ENCODE measurements at regions not wholly inside any gene's neighbourhood (a gene's known extent, or its start where the extent isn't known, plus 50 kb on each side); places are given as distances from the start of the nearest gene placed in this dataset.

- DNase-seq (ENCODE audit: low read depth) = no peak
- TF ChIP-seq, protein P1, sequence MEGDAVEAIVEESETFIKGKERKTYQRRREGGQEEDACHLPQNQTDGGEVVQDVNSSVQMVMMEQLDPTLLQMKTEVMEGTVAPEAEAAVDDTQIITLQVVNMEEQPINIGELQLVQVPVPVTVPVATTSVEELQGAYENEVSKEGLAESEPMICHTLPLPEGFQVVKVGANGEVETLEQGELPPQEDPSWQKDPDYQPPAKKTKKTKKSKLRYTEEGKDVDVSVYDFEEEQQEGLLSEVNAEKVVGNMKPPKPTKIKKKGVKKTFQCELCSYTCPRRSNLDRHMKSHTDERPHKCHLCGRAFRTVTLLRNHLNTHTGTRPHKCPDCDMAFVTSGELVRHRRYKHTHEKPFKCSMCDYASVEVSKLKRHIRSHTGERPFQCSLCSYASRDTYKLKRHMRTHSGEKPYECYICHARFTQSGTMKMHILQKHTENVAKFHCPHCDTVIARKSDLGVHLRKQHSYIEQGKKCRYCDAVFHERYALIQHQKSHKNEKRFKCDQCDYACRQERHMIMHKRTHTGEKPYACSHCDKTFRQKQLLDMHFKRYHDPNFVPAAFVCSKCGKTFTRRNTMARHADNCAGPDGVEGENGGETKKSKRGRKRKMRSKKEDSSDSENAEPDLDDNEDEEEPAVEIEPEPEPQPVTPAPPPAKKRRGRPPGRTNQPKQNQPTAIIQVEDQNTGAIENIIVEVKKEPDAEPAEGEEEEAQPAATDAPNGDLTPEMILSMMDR (conservative IDR thresholded peaks at IDR 0.05; ENCODE audit: control insufficient read depth, insufficient read depth, low read depth, low read length) = no peak
- no peak overlapping the region for H3K4me3 ChIP-seq (ENCODE audit: control insufficient read depth, low read depth, low read length)
Measured at GRCh38 chr2:212773808-212774339, 235.3 kb upstream of the ERBB4 start.

- H3K4me3 ChIP-seq (ENCODE audit: control insufficient read depth, low read depth, low read length) = no peak overlapping the region
- DNase-seq (ENCODE audit: low read depth) = peak; percentile 7
- TF ChIP-seq, protein P1 (conservative IDR thresholded peaks at IDR 0.05; ENCODE audit: control insufficient read depth, insufficient read depth, low read depth, low read length) = no peak
Measured at GRCh38 chr2:212770240-212770639, 231.6 kb upstream of the ERBB4 start.

GRCh38 chr2:212766921-212767320 is 228.3 kb upstream of the ERBB4 start:
- H3K4me3 ChIP-seq (ENCODE audit: control insufficient read depth, low read depth, low read length) = no peak overlapping the region
- TF ChIP-seq, protein P1 (conservative IDR thresholded peaks at IDR 0.05; ENCODE audit: control insufficient read depth, insufficient read depth, low read depth, low read length) = no peak
- DNase-seq (ENCODE audit: low read depth) = no peak

DNA sequence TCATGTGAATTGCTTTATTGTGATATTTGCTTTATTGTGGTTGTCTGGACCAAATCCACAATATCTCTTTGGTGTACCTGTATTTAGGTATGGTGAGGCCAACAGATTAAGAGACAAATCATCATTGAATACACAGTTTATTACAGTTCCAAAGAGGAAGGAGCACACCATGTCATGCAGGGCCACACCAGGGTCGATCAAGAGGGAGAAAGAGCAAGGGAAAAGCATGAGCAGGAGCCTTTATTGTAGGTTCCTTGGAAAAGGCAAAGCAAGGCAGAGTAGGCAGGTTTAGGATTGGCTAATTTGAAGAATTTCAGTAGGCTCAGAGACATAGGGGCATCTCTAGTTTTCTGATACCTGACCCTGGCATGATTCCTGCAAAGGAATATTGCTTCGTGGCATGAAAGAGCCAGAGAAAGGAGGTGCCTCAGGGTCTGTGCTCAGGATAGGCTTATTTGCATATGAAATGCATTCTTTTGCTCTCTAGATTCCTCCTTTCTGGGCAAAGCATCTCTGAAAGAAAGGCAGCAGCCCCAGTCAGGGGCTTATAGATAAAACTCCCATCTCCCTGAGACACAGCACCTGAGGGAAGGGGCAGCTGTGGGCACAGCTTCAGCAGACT is 214.2 kb upstream of the ERBB4 start:
- no peak overlapping the region for H3K4me3 ChIP-seq (ENCODE audit: control insufficient read depth, low read depth, low read length)
- no peak for DNase-seq (ENCODE audit: low read depth)
- TF ChIP-seq, protein P1 (conservative IDR thresholded peaks at IDR 0.05; ENCODE audit: control insufficient read depth, insufficient read depth, low read depth, low read length) = no peak

- H3K4me3 ChIP-seq (ENCODE audit: control insufficient read depth, low read depth, low read length) = no peak overlapping the region
- TF ChIP-seq, protein P1 (conservative IDR thresholded peaks at IDR 0.05; ENCODE audit: control insufficient read depth, insufficient read depth, low read depth, low read length) = no peak
- DNase-seq (ENCODE audit: low read depth) = no peak
Measured at GRCh38 chr2:212745359-212745758, 206.8 kb upstream of the ERBB4 start.

DNA sequence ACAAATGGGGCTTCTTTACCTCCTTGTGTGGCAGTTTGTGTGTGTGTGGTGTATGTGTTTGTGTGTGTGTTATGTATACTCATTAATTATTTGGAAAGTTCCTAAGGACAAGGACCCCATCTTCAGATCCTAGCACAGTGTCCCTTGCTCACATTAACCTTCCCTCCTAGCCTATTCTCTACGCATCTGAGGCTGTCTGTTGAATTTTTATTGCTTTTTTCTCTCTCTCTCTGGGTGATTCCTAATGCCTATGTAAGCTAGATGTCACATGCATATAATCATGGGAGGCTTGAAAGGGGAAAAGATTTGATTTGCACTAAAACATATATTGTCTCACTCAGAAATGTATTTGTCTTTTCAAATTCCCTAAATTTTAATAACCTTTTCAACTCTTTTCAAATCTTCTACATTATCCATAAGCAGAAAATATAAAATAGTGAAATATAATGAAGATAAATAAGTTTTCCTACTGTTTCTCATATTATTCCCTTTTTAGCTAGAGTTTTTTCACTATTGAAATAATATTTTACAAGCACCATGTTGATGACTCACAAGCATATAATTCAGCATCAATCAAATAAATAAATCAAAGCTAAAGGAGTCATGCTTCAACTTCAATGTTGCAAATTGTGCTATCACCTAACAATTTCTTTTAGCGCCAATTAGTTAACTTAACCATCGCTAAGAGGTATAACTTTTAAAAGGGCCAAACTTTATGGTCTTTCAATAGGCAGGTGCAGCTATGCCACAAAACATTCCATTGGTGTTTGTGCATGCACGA is 199.0 kb upstream of the ERBB4 start:
- no peak for DNase-seq (ENCODE audit: low read depth)
- TF ChIP-seq, protein P1 (conservative IDR thresholded peaks at IDR 0.05; ENCODE audit: control insufficient read depth, insufficient read depth, low read depth, low read length) = no peak
- H3K4me3 ChIP-seq (ENCODE audit: control insufficient read depth, low read depth, low read length) = no peak overlapping the region

All from fibroblast of mammary gland (primary cell).